PFSK-1 (cell line): ENCODE measurements at regions not wholly inside any gene's neighbourhood (a gene's known extent, or its start where the extent isn't known, plus 50 kb on each side); places are given as distances from the start of the nearest gene placed in this dataset.

Experiments used
- FOXP2 ChIP-seq: optimal IDR thresholded peaks from 2 replicates; pipeline ENCODE3; 2011; ENCODE audit warnings: borderline replicate concordance, control low read depth, inconsistent platforms; ENCODE audit not compliant: insufficient read depth; ENCODE audit errors: extremely low read length, extremely low read depth
- POLR2AphosphoS5 ChIP-seq: IDR thresholded peaks from 2 replicates; pipeline ENCODE4 v1.6.1; 2012; ENCODE audit warnings: low read depth, mild to moderate bottlenecking, control low read depth, low read length, moderate library complexity
- REST ChIP-seq, 2 experiments: IDR thresholded peaks; 2 replicates each; pipeline versions ENCODE4 v1.6.1 to v1.8.0; 2011 to 2012; ENCODE audit warnings: low read depth in 2 of 2, low read length in 2 of 2, control low read depth in 1 of 2, inconsistent platforms in 1 of 2, mild to moderate bottlenecking in 1 of 2, moderate library complexity in 1 of 2; ENCODE audit not compliant: insufficient read depth in 1 of 2
- SIN3A ChIP-seq: IDR thresholded peaks from 2 replicates; pipeline ENCODE4 v1.6.1; 2012; ENCODE audit warnings: mild to moderate bottlenecking, low read length, moderate library complexity, borderline replicate concordance; ENCODE audit not compliant: insufficient read depth
- TAF1 ChIP-seq: IDR thresholded peaks from 2 replicates; pipeline ENCODE4 v1.6.1; 2012; ENCODE audit warnings: low read length, control low read depth, borderline replicate concordance; ENCODE audit not compliant: insufficient read depth

- TF ChIP-seq POLR2AphosphoS5 (no peak), REST (IDR thresholded peaks at IDR 0.05; ENCODE audit: insufficient read depth in 1 of 2, low read depth in 2 of 2, low read length in 2 of 2) (no peak), TAF1 (no peak), SIN3A (no peak), FOXP2 (no peak)
These were observed 251.7 kb upstream of the B3GAT1 start for GRCh38 chr11:134663506-134664313.
